Femur (tissue), 1 donor: ENCODE measurements at regions not wholly inside any gene's neighbourhood (a gene's known extent, or its start where the extent isn't known, plus 50 kb on each side); places are given as distances from the start of the nearest gene placed in this dataset.
"Not testable (repeated sequence)": the region's sequence is repeated elsewhere in the genome, so short reads cannot be mapped to it uniquely, and the experiment has no call there.

Source experiments
- DNase-seq: peaks from one replicate; pipeline ENCODE4 v3.0.0-alpha.2; 2017

DNA sequence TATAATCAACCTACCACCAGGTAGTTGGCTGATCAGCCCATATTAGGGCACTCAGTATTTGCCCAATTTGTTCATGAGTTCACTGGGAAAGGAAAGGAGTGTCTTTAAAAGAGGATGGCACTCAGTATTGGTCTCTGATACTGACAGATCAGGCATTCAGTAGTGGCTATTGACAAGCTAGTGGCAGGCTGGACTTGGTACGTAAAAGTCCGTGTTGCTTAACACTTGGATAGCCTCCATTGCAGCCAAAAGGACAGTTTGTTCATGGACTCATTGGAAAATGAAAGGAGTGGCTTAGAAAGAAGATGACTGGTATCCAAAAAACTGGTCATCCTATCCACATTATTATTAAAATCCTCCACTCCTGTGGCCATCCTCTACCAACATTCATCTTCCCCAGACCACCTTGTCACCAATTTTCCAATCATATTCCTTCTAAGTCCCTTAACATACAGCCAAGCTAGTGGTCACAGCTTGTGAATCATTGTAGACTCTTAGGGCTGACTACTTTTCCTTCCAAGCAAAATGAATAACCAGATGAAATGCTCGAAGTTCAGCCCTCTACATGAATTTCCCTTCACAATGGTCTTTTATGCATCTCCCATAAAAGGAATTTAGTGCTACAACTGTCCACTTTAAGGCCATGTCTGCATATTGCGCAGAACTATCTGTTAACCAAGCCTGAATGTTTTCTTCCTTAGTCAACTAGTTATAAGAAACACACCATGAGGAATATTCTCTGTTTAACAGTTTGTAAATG is 78.6 kb upstream of the MAGI2 start:
- no peak for DNase-seq

DNA sequence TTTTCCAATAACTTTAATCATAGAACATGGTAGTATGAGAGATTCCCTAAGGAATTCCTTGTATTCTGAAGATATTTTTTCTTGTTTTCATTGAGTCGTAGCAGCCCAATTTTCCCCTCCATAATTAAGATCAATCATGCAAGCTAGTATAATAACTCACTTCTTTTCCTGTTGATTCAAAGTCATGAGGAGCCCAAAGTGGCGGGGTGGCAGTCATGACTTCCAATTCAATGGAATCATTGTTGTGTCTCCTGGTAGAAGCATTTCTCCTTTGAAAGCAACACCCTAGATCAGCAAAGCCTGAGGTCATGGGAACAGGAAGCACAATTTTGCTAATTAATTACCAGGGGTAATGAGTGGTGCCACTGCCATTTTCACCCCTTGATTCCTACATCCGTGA is 77.6 kb upstream of the MAGI2 start:
- DNase-seq = no peak

DNA sequence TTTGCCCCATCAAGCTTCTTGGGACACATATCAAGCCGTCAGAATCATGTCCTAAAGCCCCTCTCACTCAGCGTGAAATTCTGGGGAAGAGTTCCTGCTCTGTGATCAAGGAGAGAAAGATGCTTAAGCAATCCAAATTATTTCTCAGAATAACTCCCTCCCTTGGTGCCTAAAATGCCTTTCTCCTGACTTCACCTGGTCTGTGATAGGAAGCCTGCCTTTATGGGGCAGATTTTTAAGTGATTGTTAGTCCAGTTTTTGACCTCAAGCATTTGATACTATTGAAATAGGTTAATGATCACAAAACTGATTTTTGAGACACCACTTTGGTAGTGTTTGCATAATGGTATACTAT is 76.4 kb upstream of the MAGI2 start:
- no peak for DNase-seq

DNA sequence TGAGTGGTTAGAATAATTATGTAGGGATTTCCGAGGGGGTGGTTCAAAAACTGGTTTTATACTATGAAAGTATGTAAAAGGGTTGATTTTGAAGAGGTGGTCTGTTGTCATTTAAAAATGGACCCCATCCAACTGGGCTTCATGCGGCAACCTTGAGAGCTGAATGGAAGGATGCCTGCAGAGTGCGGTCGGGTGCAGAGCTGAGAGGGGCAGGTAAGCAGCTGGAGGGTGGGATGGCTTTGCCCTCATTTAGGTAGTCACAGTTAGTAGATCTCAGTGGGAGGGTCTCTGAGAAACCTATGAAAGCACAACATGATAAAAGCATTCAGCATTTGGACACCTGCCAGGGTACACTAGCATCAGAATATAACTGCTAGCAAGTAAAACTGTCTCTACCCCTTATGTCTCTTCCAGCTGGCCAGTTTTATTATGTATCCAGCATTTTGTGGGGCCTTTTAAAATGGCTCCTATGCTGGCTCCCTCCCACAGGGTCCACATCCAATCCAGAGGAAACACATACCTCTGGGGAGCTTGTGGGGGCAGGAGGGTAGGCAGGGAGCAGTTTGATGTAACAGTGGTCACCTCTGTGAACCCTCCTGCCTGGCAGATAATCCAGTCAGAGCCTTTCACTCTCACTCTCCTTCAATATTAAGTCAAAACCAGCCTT is 75.9 kb upstream of the MAGI2 start:
- no peak for DNase-seq

DNA sequence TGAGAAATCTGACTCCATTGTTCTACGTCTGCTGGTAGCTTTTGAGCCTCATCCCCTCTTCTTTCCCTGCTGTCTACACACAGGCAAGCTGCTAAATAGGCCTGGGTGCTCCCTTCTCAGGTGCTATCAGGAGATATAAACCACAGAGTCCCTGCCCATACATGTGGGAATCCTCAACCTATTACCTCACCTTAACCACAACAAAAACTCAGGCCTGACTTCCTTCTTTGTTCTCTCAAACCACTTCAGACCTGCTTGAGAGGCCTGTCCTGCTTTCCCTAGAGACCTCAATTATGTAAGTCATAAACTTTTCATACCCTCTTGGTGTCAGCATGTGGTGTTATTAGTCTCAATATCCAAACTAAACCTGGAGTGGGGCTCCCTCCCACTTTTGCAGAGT is 75.0 kb upstream of the MAGI2 start:
- no peak for DNase-seq

DNA sequence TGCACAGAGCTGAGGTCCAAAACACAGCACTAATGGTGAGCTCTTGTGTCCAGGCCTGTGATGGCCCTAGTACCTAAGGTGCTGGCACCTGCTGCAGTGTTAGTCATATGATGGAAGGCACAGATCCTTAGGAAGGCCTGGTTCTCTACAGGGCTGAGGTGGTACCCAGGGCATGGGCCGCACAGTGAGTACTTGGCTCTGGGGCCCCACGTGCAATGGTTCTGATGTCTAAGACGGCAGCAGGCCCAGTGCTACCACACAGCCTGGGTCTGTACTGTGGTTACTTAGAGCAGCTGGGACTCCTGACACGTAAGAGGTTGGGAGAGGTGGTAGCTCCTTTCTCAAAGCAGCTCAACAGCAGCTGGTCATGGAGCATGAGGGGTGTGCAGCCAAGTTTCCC is 70.6 kb upstream of the MAGI2 start:
- no peak for DNase-seq

DNA sequence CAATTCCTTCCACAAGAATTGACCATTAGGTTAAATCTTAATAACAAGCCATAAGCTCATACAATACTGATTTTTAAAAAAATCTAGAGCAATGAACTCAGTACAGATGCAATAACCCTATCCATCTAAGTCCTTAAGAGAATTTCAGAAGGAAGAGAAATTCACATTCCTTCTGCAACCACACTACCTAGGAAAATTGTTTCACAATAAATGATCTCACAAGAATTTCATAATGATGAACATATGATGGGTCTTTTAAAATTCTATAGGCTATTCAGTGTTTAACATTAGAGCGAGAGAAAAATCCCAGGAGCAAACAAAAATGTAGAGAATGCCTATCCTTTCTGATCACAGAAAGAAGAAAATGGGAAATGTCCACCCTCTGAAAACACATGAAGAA is 70.0 kb upstream of the MAGI2 start:
- DNase-seq = no peak

DNA sequence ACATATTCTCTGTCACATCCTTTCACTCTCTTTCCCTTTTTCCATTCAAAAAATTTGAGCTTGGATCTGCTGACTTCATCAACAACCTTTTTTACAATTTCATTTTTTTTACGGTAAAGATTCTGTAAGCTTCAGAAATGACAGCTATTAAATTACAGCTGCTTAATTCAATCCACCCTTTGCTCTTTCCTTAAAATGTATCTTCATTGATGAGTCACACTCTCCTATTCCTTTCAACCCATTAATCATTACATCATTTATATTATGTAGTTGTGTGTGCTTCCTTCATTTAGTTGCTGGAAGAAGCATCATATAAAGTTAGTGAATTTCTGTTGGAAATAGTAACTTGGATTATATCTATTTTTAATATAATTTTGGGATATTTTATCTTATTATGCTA is 67.1 kb upstream of the MAGI2 start:
- no peak for DNase-seq

DNA sequence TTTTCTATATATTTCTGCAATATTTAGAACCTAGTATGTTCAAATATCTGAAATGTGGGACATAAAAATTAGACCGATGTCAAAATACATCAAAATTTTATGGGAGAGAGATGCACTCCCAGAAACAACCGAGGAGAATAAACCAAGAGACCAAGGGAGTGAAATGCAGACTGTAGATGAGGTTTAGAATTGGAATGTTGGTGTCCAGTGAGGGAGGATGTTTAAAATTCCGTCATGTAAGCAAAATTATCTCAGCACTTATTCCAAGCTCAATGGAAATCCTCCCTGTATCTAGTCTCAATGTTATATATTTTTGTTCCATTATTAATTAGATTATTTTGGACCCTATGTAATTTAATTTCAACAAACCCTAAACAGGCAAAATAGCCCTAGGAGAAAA is 61.9 kb upstream of the MAGI2 start:
- no peak for DNase-seq

DNA sequence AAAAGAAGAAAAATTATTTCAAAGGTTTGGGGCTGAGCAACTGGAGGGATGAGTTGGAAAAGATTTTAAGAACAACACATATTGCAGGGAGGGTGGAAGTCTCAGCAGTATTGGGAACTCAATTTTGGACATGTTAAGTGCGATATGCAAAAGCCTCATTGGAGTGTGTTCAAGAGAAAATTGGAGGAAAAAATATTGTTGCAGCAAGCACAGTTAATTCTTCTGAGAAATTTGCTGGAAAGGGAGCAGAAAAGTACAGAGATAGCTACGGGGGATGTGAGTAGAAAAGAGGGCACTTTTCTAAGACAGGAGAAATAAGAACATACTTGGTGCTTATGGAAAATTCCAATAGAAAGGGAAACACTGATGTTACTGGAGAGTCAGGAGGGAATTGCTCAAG is 59.8 kb upstream of the MAGI2 start:
- DNase-seq = no peak

DNA sequence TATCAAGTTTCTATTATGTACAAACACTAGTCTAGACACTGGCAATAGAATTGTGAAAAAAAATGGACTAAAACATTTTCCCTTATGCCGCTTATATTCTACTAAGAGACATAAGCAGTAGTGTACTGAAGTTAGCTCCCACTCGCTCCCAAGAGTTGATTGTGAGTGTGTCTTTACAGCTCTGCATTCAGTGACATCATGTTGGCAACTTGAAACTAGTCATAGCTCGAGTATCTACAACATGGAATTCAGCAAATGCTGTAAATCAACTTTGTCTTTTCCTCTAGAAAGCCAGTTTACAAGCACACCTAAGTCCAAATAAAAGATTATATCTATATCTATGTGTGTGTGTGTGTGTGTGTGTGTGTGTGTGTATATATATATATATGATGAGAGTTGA is 58.8 kb upstream of the MAGI2 start:
- DNase-seq = no peak

DNA sequence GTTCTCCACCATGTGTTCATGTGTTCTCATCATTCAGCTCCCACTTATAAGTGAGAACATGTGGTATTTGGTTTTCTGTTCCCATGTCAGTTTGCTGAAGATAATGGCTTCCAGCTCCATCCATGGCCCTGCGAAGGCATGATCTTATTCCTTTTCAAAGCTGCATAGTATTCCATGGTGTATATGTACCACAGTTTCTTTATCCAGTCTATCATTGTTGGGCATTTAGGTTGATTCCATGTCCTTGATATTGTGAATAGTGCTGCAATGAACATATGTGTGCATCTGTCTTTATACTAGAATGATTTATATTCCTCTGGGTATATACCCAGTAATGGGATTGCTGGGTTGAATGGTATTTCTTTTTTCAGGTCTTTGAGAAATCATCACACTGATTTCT is 57.6 kb upstream of the MAGI2 start:
- DNase-seq = not testable (repeated sequence)

DNA sequence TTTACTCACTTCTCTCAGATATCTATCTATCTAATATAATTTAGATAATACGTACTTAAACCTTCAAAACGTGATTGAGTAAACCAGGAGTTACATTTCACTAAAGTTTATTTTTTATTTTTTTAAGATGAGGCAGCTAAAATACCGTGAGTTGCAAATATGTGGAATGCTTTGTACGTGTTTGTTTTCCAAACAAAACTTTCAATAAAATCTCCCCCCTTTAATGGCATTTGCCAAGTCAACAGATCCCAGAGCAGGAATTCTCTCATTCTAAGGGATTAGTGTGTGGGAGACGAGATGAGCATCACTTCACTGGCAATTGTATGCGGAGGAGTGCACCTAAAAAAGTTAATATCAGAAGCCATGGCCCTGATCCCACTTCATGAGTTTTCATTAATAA is 53.7 kb upstream of the MAGI2 start:
- DNase-seq = no peak

DNA sequence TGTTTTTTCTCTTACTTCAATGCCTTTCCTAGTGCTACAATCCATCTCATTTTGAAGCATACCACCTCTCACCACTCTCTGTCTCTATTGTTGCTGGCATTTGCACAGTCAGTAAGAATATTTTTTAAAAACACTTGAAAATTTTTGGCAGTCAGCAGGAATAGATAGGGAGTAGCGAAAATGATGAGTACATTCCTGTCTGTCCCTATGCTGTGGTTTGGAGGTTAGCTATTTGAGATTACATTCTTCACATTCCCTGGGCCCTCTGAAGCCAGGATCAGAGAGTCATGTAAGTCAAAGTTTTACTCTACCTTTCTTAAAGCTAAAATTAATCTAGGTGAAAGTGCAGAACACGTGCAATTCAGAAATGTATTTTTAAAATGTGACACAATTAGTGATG is 53.0 kb upstream of the MAGI2 start:
- DNase-seq = no peak

DNA sequence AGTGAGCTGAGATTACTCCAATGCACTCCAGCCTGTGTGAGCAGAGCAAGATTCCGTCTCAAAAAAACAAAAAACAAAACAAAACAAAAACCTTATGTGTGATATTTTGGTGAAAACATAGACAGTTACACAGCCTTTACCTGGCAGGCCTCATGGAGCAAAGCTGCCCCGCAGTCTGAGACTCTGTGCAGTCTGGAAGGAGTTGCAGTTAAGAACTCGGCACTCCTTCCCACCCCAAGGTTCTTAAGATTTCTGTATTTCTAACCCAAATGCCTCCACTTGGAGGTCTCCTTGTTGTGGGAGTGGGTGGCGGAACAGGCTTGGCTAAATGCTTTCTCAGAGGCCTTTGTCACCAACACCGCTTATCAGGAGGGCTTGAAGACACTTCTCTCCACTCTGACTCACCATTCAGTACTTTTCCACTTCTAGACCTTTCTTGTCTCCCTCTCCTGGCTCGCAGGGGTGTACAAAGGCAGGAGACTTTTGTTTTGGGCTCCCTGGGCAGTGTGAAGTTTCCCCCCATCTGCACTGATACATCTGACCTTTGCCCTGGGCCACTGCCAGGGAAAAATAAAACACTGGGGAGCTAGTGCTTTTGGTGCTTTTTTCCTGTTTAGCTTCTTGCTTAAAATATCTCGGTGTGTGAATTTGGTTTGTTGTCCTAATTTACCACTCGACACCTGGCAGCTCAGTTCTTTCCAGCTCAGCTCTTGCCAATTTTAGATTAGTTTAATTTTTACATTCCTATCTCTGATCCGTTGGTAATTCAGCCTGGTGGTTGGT is 51.3 kb upstream of the MAGI2 start:
- DNase-seq = no peak
